Suprapubic skin (tissue), 4 donors: ENCODE measurements at regions not wholly inside any gene's neighbourhood (a gene's known extent, or its start where the extent isn't known, plus 50 kb on each side); places are given as distances from the start of the nearest gene placed in this dataset.

Experiments used
- EP300 ChIP-seq: sonication (generic); formaldehyde crosslinking; IDR thresholded peaks from one replicate; pipeline ENCODE4 v1.6.1; 2017; ENCODE audit warnings: antibody characterized with exemption
- POLR2A ChIP-seq, 2 donors: fragments of 450-650 bp; IDR thresholded peaks; one replicate each; pipeline ENCODE4 v1.6.1; 2017; ENCODE audit warnings: antibody characterized with exemption in 2 of 2, mild to moderate bottlenecking in 2 of 2, moderate library complexity in 2 of 2
- POLR2AphosphoS5 ChIP-seq, 3 donors: sonication (generic); formaldehyde crosslinking; IDR thresholded peaks; one replicate each; pipeline ENCODE4 v1.6.1; 2017; ENCODE audit warnings: antibody characterized with exemption in 3 of 3
- TF ChIP-seq, protein P1 (sequence below), 2 donors: fragments of 200-600 bp in 1 of 2; fragments of 450-650 bp in 1 of 2; sonication (generic) in 1 of 2; IDR thresholded peaks; one replicate each; pipeline ENCODE4 v1.5.1; 2016 to 2019; ENCODE audit warnings: antibody characterized with exemption in 2 of 2, mild to moderate bottlenecking in 1 of 2, moderate library complexity in 1 of 2

- TF ChIP-seq, protein P1, sequence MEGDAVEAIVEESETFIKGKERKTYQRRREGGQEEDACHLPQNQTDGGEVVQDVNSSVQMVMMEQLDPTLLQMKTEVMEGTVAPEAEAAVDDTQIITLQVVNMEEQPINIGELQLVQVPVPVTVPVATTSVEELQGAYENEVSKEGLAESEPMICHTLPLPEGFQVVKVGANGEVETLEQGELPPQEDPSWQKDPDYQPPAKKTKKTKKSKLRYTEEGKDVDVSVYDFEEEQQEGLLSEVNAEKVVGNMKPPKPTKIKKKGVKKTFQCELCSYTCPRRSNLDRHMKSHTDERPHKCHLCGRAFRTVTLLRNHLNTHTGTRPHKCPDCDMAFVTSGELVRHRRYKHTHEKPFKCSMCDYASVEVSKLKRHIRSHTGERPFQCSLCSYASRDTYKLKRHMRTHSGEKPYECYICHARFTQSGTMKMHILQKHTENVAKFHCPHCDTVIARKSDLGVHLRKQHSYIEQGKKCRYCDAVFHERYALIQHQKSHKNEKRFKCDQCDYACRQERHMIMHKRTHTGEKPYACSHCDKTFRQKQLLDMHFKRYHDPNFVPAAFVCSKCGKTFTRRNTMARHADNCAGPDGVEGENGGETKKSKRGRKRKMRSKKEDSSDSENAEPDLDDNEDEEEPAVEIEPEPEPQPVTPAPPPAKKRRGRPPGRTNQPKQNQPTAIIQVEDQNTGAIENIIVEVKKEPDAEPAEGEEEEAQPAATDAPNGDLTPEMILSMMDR (IDR thresholded peaks at IDR 0.05), result no peak
- TF ChIP-seq POLR2AphosphoS5 (IDR thresholded peaks at IDR 0.05) (no peak), POLR2A (IDR thresholded peaks at IDR 0.05) (no peak), EP300 (no peak)
These were observed 1336.9 kb upstream of the SPRY2 start for GRCh38 chr13:81677857-81678256.
